Left forelimb (tissue), 1 donor: ENCODE measurements at regions not wholly inside any gene's neighbourhood (a gene's known extent, or its start where the extent isn't known, plus 50 kb on each side); places are given as distances from the start of the nearest gene placed in this dataset.

ENCODE experiments used
- DNase-seq: peaks from one replicate; pipeline ENCODE4 v3.0.0-alpha.2; 2018; ENCODE audit warnings: low spot score

DNA sequence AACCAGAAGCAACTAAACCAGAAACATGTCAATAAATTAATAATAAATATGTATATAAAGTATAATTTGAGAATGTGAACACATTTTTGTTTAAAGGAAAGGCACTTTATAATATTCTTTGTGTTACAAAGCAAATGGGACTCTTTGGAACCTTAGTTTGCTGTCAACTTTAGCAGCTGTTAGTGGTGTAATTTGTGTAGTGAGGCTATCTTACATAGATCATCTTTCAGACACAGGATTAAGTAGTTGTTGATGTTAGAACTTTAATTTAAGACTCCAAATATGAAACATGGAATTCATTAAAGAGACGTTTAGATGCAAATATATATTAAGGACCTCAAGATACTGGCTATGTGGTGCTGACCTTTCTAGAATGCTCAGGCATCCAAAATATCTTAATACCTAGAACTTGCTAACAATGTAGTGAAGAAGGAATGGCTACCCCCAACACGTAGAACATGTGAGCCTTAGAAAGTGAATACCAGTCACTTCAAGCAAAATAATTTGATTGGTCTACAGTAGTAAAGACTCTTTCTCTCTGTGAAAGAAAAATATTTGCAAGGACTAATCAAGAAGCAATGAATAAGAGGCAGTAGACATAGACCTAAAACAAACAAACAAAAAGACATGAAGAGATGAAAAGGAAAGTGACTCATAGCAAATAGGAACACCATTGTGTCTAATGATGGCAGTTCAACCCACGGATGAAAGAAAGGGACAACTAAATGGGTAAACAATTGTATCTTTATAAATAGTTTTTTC is 811.4 kb downstream of the USP25 start:
- no peak for DNase-seq

DNA sequence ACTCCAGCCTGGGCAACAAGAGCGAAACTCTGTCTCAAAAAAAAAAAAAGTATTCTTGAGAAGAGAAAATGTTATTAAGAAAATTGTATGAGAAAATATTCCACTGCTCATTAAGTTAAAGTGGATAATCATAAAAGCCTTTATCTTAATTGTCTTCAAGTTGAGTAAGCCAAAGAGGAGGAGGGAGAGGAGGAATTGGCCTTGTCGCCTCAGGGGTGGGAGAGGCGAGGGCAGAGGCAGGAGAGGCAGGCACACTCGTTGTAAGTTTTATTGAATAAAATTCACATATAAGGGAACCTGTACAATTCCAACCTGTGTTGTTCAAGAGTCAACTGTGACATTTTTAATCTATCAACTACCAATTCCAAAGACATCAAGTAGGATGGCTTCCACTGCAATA is 820.3 kb downstream of the USP25 start:
- DNase-seq, result no peak

DNA sequence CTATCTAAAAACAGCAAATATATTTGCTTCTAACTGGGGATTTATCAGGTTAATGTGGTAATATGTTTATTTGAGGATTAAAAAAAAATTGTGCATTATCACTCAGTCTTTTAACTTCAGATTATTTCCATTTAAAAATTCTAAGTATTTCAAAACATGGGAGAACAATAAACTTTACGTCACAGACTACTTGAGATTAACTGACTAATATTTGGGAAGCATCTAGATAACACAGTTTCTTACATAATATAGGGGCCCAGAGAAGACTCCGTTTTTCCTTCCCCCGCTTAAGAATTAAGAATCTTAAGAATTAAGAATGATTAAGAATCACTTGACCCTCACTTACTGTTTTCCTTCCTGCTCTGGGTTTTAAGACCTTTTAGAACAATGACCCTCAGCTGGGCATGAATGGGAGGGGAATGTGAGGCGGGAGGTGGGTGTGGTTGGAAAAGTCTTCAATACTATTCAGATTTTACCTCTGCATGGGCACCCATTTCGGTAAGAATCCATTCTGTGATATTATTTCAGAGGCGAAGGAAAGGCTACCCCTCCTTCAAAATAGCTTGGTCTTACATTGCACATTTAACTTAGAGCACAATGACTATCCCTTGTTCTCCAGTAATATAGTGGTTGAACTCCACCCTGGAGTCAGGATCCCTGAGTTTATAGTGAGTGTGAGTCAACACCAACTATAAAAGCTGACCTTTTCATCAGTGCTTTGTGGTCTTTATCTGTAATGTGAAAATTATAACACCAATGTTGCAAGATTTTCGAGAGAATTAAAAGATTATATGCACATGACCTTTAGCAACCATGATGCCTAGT is 821.3 kb downstream of the USP25 start:
- DNase-seq, result no peak

DNA sequence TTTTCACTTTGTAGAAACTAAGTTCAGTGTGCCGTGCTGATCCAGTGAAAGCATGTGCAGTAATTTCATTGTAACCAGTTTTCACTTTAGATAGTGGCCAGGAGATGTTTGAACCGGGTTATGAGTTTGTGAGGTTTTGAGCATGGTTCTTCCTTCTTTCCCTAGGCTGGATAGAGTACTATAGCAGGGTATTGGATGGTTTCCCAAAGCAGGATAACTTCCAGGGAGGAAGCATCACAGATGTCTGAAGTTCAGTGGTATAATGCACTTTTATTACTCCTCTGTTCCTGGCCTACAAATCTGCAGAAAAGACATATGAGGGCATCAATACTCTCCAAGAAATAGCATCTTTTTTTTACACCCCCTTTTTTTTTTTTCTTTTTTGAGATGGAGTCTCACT is 823.1 kb downstream of the USP25 start:
- no peak for DNase-seq

DNA sequence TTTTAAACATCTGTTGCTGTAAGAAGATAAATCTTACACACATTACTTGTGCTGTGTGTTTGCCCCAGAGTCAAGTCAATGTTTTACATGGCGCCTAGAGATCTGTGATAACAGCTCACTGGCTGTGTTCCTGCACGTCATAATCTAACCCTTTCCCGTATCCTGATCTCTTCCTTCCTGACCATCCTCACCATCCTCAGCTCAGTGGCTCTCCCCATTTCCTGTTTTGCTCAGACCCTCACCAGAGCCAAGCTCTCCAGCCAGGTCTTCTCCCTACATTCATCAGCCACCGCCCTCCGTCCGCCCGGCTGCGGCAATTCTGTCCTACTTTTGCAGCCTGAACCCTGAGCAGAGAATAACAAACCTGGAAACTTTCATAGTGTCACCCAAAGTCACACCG is 824.7 kb downstream of the USP25 start:
- no peak for DNase-seq

GRCh38 chr21:16563116-16563515 is 833.3 kb downstream of the USP25 start:
- no peak for DNase-seq

- no peak for DNase-seq
Measured at GRCh38 chr21:16563795-16564194, 834.0 kb downstream of the USP25 start.

- DNase-seq, result no peak
Measured at GRCh38 chr21:16568244-16568643, 838.5 kb downstream of the USP25 start.

GRCh38 chr21:16568661-16569060 is 838.9 kb downstream of the USP25 start:
- DNase-seq, result no peak

- no peak for DNase-seq
Measured at GRCh38 chr21:16569679-16570078, 839.9 kb downstream of the USP25 start.

DNA sequence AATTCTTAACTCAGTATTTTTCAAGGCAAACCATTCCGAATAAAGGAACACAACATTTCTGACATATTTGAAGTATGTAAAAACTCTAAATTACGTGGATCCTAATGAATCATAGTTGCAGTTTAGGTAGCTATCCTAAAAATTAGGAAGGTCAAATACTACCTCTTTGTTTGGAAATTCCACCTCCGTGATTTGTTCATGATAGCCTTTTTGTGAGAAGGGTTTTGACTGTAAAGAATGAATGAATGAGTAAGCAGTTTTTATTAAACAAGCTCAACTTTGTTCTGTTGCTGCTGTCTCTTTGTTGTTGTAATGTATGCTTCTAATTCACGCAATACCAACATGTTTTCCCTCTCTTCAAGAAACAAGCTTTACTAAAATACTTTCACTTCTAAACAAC is 840.4 kb downstream of the USP25 start:
- DNase-seq, result no peak

DNA sequence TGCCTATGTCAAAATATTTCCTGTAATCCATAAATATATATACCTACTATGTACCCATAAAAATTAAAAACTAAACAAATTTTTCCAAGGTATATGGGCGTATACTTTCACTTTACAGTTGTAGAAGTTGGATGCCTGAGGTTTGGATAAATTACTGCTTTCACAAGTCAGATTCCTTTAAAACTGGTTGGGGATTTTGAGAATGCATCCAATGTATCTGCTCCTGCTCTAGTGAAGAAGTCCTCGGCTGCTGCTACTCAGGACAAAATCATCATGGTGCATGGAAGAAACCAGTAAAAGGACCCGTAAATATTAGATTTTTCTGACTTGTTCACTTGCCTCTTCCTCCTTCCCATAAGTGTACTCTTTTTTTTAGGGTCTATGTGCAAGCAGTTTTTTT is 841.1 kb downstream of the USP25 start:
- no peak for DNase-seq

DNA sequence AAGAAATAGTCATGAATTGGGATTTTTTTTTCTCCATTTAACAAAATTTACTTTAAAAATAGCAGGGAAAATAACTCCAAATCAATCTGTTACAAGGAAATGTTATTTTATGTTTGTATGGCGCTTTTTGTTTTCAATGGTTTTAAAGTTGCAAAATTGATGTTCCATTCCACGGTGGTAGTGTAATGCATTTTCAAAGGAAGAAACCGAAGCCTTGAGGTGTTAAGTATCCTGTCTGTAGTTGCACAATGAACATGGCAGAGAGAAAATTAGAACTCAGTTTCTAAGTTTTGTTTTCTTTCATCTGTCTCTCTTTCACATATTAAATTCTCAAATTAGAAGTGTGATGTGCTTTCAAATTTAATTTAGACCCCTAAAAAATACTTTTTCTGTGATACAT is 841.8 kb downstream of the USP25 start:
- no peak for DNase-seq

DNA sequence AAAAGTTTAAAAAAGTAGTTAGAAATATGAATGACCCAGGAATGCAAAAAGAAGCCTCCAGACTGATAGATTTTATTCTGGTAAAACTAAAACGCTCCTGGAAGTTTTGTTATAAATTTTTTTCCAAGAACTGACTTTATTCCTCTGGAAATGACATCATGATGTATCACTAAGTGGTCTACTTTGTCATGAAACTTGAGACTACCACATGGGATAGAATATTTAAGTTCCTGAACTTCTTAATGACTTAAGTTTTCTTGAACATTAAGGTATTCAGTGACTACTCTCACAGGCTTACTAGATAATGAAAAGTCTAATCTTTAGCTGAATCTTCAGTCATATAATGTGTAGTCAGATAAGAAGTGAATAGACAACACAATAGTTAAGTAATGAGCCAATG is 842.2 kb downstream of the USP25 start:
- no peak for DNase-seq

GRCh38 chr21:16573578-16573977 is 843.8 kb downstream of the USP25 start:
- no peak for DNase-seq

DNA sequence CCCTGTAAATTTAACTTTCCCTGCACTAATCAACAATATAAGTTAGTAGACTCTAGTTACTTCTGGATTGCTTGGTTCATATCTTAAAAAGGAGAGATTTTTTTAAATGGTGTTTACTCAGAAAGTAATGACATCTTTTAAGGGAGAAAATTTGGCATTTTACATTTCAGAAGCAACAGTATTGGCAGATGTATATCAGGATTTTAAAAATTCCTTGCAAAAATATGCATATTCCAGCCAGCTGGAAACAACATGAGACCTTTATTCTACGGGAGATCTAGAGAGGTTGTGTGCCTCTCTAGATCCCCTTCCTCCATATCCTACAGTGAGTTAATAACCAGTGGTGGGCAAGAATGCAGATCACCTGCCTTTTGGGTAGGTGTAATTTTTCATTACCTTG is 848.2 kb downstream of the USP25 start:
- DNase-seq, result no peak

DNA sequence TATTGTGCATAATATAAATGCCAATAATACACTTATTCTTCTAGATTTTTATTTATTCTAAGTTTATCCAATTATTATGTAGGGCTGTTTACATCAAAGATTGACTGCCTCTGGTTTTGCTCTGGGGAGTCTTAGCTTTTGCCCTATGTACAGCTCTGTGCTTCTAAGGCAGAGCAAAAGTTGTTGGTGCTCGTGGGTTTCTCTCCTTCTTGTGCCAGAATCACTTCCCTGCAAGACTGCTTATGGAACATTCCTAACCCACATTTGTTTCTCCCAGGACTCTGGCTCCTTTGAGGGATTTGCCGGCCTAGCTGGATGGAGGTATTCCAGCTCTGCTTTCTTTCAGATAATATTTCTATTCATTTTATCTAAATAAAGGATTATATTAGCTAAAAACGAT is 849.1 kb downstream of the USP25 start:
- DNase-seq, result no peak

DNA sequence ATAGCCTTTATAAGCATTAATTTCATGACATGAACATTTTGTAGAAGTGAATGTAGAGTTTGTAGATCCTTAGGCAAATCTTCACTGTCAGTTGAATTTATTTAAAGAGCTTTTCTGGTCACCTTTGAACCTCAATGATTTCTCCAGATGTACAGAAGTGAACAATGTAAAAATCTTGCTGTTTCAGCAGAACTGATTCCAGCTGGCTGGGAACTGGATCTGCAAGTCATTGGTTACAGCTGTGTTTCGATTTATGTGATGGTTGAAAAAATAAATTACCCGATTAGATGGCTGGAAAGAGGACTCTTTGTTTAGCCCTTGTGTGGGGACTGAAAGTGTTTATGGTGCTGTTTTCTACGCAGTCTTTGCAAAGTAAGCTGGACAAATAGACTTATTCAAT is 849.8 kb downstream of the USP25 start:
- peak; percentile 74 for DNase-seq

DNA sequence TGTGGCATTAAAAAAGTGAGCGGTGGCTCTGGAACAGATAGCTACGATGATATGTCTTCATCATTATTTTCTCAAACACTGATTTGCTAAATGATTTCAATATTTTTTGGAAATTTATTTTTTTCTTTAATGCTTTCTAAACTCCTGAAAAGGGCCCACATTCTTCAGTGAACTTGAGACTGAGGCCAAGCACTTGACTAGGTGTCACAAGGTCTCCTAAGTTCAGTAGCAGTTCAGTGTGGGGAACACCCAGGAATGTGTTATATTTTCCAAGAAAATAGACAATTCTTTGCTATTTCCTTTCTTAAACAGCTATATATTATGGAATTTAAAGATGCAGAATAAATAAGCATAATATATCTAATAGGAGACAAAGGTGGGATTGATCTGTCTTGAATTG is 850.9 kb downstream of the USP25 start:
- no peak for DNase-seq

DNA sequence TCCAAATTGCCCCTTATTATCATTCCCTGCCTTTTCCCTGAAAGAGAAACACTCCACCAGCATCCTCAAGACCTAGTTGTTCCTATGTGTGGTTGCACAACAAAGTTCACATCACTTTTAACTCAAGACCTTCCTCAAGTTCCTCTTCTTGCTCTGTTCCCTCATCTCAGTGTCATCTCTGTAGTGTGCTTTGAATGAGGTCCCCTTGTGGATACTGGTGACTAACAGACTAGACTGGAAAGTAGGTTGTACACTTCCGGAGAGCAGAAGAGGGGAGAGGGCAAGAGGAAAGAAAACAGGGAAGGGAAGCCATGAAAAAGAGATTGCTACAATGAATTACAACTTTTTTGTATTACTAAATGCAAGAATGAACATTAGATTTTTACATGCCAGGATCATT is 853.8 kb downstream of the USP25 start:
- no peak for DNase-seq

GRCh38 chr21:16584756-16585155 is 855.0 kb downstream of the USP25 start:
- DNase-seq, result no peak

DNA sequence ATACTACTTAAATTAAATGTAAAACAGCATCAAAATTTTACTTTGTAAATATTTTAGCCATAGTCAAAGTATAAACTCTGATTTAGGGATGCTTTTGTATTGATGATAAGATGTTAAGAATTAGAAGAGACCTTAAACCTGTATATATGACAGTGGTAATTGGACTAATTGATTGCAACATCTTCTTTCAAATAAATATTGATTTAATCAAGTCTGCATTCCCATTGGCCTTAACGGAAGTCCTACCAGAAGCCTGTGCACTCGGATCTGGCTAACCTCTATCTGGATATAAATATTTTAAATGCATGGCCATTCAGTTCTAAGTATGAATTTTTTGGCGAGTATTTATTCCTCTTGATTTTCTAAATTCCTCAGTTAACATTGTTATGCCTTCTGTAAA is 856.1 kb downstream of the USP25 start:
- DNase-seq, result no peak

DNA sequence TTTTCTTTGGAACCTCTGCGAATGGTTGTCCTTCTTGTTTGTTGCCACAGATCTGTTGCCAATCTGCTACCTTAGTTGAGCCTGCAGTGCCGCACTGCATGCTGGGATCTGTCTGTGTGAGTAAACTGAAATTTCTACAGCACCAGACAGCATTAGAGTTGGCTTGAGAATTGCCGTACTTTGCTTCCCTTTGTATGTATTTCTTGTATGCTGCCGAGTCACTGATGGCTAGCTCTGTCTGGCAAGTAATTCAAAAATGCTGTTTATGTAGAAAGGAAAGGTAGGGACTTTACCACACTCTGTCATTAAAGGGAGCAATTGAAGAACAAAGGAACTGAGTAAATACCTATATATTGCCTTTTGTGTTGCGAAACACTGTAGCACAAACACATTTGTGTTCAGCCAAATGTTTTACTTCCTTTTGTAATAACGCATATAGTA is 857.4 kb downstream of the USP25 start:
- no peak for DNase-seq
